A673 (cell line): ENCODE measurements at regions not wholly inside any gene's neighbourhood (a gene's known extent, or its start where the extent isn't known, plus 50 kb on each side); places are given as distances from the start of the nearest gene placed in this dataset.
"Not testable (repeated sequence)": the region's sequence is repeated elsewhere in the genome, so short reads cannot be mapped to it uniquely, and the experiment has no call there.

ENCODE experiments used
- BruUV-seq: library from RNA; stranded (reverse); fragments of 400-500 nt; replicated peaks from 2 replicates; lab custom pipeline; 2021; lab: Mats Ljungman, UMichigan
- CTCF ChIA-PET: fragments of 300-600 bp; sonication (Branson Sonifier 250); formaldehyde crosslinking; loops from one replicate; lab custom pipeline; 2022; ENCODE audit warnings: antibody characterized with exemption; lab: Charles Lee
- POLR2A ChIA-PET: fragments of 300-600 bp; sonication (Branson Sonifier 250); formaldehyde crosslinking; loops from one replicate; lab custom pipeline; 2022; ENCODE audit warnings: antibody characterized with exemption; ENCODE audit not compliant: low non-redundant PET; lab: Charles Lee
- DNase-seq: peaks from one replicate; pipeline ENCODE4 v3.0.0-alpha.2; 2015; ENCODE audit warnings: low spot score
- H3K27ac ChIP-seq: fragments of 200-600 bp; sonication (generic); 2 replicates; pipeline ENCODE4 v1.5.1; 2016; ENCODE audit warnings: mixed run types, low read depth, mild to moderate bottlenecking, mixed read lengths, antibody characterized with exemption, low read length; ENCODE audit not compliant: poor library complexity, severe bottlenecking
- H3K27me3 ChIP-seq: fragments of 200-600 bp; sonication (generic); replicated peaks from 2 replicates; pipeline ENCODE4 v1.6.1; 2017; ENCODE audit warnings: mixed run types, low read depth, mild to moderate bottlenecking, mixed read lengths, antibody characterized with exemption, low read length; ENCODE audit not compliant: insufficient read depth, poor library complexity
- H3K36me3 ChIP-seq: fragments of 200-600 bp; sonication (generic); 2 replicates; pipeline ENCODE4 v1.6.1; 2016; ENCODE audit warnings: mixed run types, mild to moderate bottlenecking, mixed read lengths, antibody characterized with exemption, low read length; ENCODE audit not compliant: insufficient read depth, poor library complexity, severe bottlenecking
- H3K4me1 ChIP-seq: fragments of 200-600 bp; sonication (generic); 2 replicates; pipeline ENCODE4 v1.6.1; 2017; ENCODE audit warnings: mixed run types, mild to moderate bottlenecking, mixed read lengths, antibody characterized with exemption, low read length; ENCODE audit not compliant: insufficient read depth, poor library complexity, severe bottlenecking
- H3K4me3 ChIP-seq: fragments of 200-600 bp; sonication (generic); 2 replicates; pipeline ENCODE4 v1.5.1; 2016; ENCODE audit warnings: low read depth, mixed run types, mild to moderate bottlenecking, mixed read lengths, low read length; ENCODE audit not compliant: poor library complexity, severe bottlenecking
- H3K9me3 ChIP-seq: fragments of 200-600 bp; sonication (generic); 2 replicates; pipeline ENCODE4 v1.6.1; 2016; ENCODE audit warnings: mixed run types, low read depth, mild to moderate bottlenecking, mixed read lengths, antibody characterized with exemption, low read length; ENCODE audit not compliant: poor library complexity, severe bottlenecking
- intact Hi-C: fragments of 100-400 bp; cut with micrococcal nuclease; formaldehyde crosslinking; loops from one replicate; pipeline ENCODE4 v1.10.0; 2022; ENCODE audit not compliant: unreplicated experiment

DNA sequence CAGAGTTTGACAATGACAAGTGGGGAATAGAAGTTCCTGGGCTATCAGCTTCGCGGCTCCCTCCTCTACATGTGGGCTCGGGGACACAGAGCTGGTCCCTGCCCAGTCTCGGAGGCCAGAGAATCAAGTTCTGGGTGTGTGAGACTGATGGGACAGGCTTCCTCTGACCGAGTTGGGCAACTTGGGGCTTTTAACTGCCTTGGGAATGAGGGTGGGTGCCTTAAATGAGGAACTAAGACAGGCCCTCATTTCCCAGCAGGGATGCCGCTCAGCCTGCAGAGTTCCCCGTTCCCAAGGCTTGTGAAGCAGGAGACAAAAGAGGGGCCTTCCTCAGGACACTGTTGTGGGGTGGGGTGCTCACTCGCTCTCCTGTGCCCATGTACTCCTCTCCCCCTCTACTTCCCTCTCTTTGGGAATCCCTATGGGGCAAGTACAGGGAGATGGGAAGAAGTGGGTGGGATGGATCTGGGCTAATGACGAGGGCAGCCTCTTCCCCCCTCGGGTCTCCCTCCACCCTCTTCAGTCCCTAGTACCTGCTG lies 290.2 kb downstream of the BCL2L11 start:
- H3K4me3 ChIP-seq, H3K27ac ChIP-seq, intact Hi-C loops, H3K27me3 ChIP-seq, POLR2A ChIA-PET, BruUV-seq, DNase-seq, CTCF ChIA-PET, H3K4me1 ChIP-seq, H3K9me3 ChIP-seq, H3K36me3 ChIP-seq: not testable (repeated sequence)

DNA sequence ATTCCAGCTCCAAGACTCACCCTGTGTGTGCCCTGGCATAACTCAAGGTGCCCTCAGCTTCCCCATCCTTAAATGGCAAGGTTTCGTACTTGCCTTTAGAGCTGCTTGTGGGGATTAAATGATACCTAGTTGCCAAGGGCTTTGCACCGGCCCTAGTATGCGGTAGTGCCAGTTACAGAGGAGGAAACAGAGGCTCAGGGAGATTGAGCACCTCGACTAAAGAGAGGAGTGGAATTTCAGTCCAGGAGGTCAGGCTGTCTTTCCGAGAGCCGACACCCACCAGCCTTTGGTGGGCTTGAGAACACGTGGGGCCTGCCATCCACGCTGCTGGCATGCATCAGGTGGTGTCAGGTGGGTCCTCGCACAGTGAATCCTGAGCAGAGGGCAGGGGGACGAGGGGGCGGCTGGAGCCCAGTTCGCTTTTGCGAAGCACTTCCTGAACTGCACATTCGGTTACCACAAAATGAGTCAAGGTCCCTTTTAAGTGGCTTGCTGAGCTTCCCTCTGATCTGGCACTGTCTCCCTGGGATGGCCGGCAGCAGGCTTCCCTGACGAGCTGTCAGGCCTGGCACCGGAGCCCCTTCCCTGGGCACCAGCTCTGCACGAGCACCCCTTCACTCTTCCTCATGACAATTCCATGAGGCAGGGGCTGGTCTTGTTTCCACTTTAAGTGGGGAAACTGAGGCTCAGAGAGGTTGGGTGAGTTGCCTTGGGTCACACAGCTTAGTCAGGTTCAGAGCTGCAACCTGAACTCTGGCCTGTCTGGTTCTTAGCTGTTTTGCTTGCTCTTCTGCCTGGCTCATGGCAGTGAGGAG lies 291.4 kb downstream of the BCL2L11 start:
- H3K4me1 ChIP-seq, DNase-seq, intact Hi-C loops, H3K27me3 ChIP-seq, H3K4me3 ChIP-seq, H3K9me3 ChIP-seq, H3K27ac ChIP-seq, BruUV-seq, POLR2A ChIA-PET, CTCF ChIA-PET, H3K36me3 ChIP-seq: not testable (repeated sequence)

DNA sequence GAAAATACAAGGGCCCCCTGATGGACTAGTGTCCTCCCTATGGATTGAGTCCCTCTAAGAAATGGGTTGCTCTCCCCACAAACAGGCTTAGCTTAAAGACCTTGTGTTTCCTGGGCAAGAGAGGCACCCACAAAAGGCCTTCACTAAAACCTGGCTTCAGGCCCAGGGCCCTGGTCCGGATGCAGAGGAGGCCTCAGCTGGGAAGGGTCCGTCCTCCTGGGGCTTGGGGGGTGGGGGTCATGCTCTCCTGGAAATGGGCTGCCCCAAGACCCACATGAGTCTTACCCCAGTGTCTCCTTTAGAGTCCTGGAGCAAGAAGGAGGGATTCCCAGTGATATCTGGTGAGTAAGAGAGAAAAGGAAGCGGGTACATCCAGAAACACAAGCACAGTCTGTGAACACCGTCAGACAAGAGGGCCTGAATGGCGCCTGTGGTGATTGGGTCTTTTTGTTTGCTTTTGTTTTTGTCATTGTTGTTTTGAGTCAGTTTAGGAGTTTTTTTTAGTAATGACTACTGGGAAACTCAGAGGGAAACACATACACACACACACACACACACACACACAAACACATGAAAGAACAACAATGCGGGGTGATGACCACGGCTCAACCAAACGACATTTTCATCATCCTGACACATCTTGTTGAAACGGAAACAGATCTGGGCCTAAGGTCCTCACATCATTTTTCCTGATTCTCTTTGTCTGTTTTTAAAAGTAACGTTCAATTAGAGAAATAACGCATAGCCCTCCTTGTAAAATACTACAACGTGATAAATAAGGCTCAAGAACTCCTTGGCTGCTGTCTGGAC lies 292.3 kb downstream of the BCL2L11 start:
- CTCF ChIA-PET, intact Hi-C loops, POLR2A ChIA-PET, H3K27me3 ChIP-seq, H3K4me3 ChIP-seq, H3K9me3 ChIP-seq, H3K27ac ChIP-seq, BruUV-seq, H3K36me3 ChIP-seq, H3K4me1 ChIP-seq, DNase-seq: not testable (repeated sequence)

- BruUV-seq, H3K4me3 ChIP-seq, H3K9me3 ChIP-seq, CTCF ChIA-PET, H3K36me3 ChIP-seq, H3K27me3 ChIP-seq, H3K27ac ChIP-seq, DNase-seq, H3K4me1 ChIP-seq, POLR2A ChIA-PET, intact Hi-C loops: not testable (repeated sequence)
Observed at GRCh38 chr2:111413950-111414349, 293.2 kb downstream of the BCL2L11 start.

- DNase-seq, H3K27me3 ChIP-seq, intact Hi-C loops, H3K9me3 ChIP-seq, H3K4me1 ChIP-seq, H3K27ac ChIP-seq, POLR2A ChIA-PET, H3K36me3 ChIP-seq, BruUV-seq, CTCF ChIA-PET, H3K4me3 ChIP-seq: not testable (repeated sequence)
Observed at GRCh38 chr2:111415765-111416743, 295.3 kb downstream of the BCL2L11 start.

DNA sequence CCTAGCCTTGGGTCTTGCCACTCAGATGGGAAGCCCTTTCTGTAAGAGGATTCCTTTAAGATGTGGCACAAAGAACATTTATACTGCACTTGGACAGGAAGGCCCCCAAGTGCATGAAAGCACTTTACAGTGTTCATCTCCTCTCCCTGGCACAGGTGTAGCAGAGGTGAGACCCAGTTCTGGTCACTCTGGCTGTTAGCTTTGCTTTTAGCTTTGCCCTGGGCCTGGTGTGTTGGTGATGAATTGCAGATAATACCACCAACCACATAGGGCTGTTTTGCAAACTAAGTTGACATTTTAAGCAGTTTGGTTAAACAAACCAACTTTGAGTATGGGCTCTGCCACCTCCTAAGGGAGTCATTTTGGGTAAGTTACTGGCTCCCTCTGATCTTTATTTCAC lies 296.3 kb downstream of the BCL2L11 start:
- H3K9me3 ChIP-seq, H3K4me3 ChIP-seq, H3K27me3 ChIP-seq, CTCF ChIA-PET, BruUV-seq, H3K36me3 ChIP-seq, intact Hi-C loops, H3K27ac ChIP-seq, POLR2A ChIA-PET, H3K4me1 ChIP-seq, DNase-seq: not testable (repeated sequence)
